Activated CD4-positive, alpha-beta T cell treated with anti-CD3 and anti-CD28 coated beads, Interleukin-2, Interleukin-6, amounts not matched to agents 100 ng/mL and 50 ng/mL, durations not matched to agents 16 hours and 8 hours (primary cell): ENCODE measurements at regions not wholly inside any gene's neighbourhood (a gene's known extent, or its start where the extent isn't known, plus 50 kb on each side); places are given as distances from the start of the nearest gene placed in this dataset.

Experiments
- DNase-seq: peaks from one replicate; pipeline ENCODE4 v3.0.0-alpha.2; 2020

GRCh38 chr13:81721400-81721799, 1380.5 kb upstream of the SPRY2 start:
- DNase-seq = no peak

- no peak for DNase-seq
Observed at GRCh38 chr13:81714513-81714912, 1373.6 kb upstream of the SPRY2 start.

- no peak for DNase-seq
Observed at GRCh38 chr13:81713201-81713600, 1372.3 kb upstream of the SPRY2 start.

- DNase-seq = no peak
Observed at GRCh38 chr13:81697826-81698225, 1356.9 kb upstream of the SPRY2 start.

- no peak for DNase-seq
Observed at GRCh38 chr13:81686877-81687276, 1346.0 kb upstream of the SPRY2 start.

GRCh38 chr13:81683521-81683920, 1342.6 kb upstream of the SPRY2 start:
- DNase-seq = no peak

- no peak for DNase-seq
Observed at GRCh38 chr13:81682081-81682630, 1341.2 kb upstream of the SPRY2 start.

GRCh38 chr13:81677857-81678256, 1336.9 kb upstream of the SPRY2 start:
- no peak for DNase-seq

GRCh38 chr13:81676008-81676407, 1335.1 kb upstream of the SPRY2 start:
- DNase-seq = no peak

GRCh38 chr13:81671064-81671463, 1330.1 kb upstream of the SPRY2 start:
- no peak for DNase-seq

GRCh38 chr13:81670048-81670447, 1329.1 kb upstream of the SPRY2 start:
- no peak for DNase-seq

- DNase-seq = no peak
Observed at GRCh38 chr13:81664872-81665271, 1323.9 kb upstream of the SPRY2 start.

GRCh38 chr13:81659984-81660383, 1319.1 kb upstream of the SPRY2 start:
- DNase-seq = no peak

GRCh38 chr13:81658598-81659370, 1317.9 kb upstream of the SPRY2 start:
- no peak for DNase-seq

GRCh38 chr13:81639984-81640582, 1299.2 kb upstream of the SPRY2 start:
- DNase-seq = no peak

GRCh38 chr13:81637457-81637856, 1296.5 kb upstream of the SPRY2 start:
- no peak for DNase-seq

GRCh38 chr13:81636120-81636519, 1295.2 kb upstream of the SPRY2 start:
- no peak for DNase-seq

GRCh38 chr13:81615031-81615430, 1274.1 kb upstream of the SPRY2 start:
- no peak for DNase-seq

GRCh38 chr13:81610644-81611043, 1269.7 kb upstream of the SPRY2 start:
- no peak for DNase-seq

GRCh38 chr13:81609335-81609734, 1268.4 kb upstream of the SPRY2 start:
- DNase-seq = no peak

- no peak for DNase-seq
Observed at GRCh38 chr13:81606074-81606473, 1265.1 kb upstream of the SPRY2 start.

GRCh38 chr13:81602241-81602640, 1261.3 kb upstream of the SPRY2 start:
- DNase-seq = no peak

- no peak for DNase-seq
Observed at GRCh38 chr13:81597101-81597500, 1256.2 kb upstream of the SPRY2 start.

GRCh38 chr13:81596224-81596753, 1255.4 kb upstream of the SPRY2 start:
- DNase-seq = no peak
